K562 (cell line): ENCODE measurements at regions not wholly inside any gene's neighbourhood (a gene's known extent, or its start where the extent isn't known, plus 50 kb on each side); places are given as distances from the start of the nearest gene placed in this dataset.

Source experiments
- ATF7 ChIP-seq: fragments of 450-650 bp; IDR thresholded peaks from 2 replicates; pipeline ENCODE4 v1.7.1; 2014; ENCODE audit warnings: mild to moderate bottlenecking, moderate library complexity
- CTCF ChIP-seq, 3 experiments: IDR thresholded peaks in 2 of 3; conservative IDR thresholded peaks in 1 of 3; 2 replicates each; pipeline ENCODE4 v1.5.1; 2011 to 2012; ENCODE audit warnings: low read length in 3 of 3, mild to moderate bottlenecking in 3 of 3, control low read depth in 2 of 3, improper control_type of control experiment in 1 of 3, inconsistent platforms in 1 of 3, low read depth in 1 of 3, mixed read lengths in 1 of 3, moderate library complexity in 1 of 3; ENCODE audit not compliant: insufficient read depth in 2 of 3
- HNRNPL ChIP-seq: fragments of 200-400 bp; formaldehyde crosslinking; IDR thresholded peaks from 2 replicates; pipeline ENCODE4 v1.6.1; 2017; ENCODE audit warnings: low read depth, mild to moderate bottlenecking, low read length
- IRF2 ChIP-seq: sonication (generic); formaldehyde crosslinking; IDR thresholded peaks from 2 replicates; pipeline ENCODE4 v1.8.1; 2022; ENCODE audit warnings: mild to moderate bottlenecking, missing genetic modification reagents
- PCBP1 ChIP-seq: fragments of 200-400 bp; formaldehyde crosslinking; IDR thresholded peaks from 2 replicates; pipeline ENCODE4 v1.6.1; 2018; ENCODE audit warnings: mild to moderate bottlenecking, low read depth, low read length; ENCODE audit not compliant: poor library complexity, severe bottlenecking
- ZNF134 ChIP-seq: fragments of 250-450 bp; sonication (Bioruptor Pico); conservative IDR thresholded peaks from 2 replicates; pipeline ENCODE4 v1.4.0; 2020

GRCh38 chr4:108227923-108228322 is 59.2 kb upstream of the LEF1 start:
- TF ChIP-seq HNRNPL (no peak), CTCF (IDR thresholded peaks at IDR 0.05 in 2 of 3, conservative IDR thresholded peaks at IDR 0.05 in 1 of 3; ENCODE audit: insufficient read depth in 2 of 3, low read depth in 1 of 3, low read length in 3 of 3) (no peak), PCBP1 (no peak), ATF7 (no peak), ZNF134 (no peak), IRF2 (CRISPR knock-in tag) (no peak)
